ENCODE measurements at regions not wholly inside any gene's neighbourhood (a gene's known extent, or its start where the extent isn't known, plus 50 kb on each side); places are given as distances from the start of the nearest gene placed in this dataset.

DNA sequence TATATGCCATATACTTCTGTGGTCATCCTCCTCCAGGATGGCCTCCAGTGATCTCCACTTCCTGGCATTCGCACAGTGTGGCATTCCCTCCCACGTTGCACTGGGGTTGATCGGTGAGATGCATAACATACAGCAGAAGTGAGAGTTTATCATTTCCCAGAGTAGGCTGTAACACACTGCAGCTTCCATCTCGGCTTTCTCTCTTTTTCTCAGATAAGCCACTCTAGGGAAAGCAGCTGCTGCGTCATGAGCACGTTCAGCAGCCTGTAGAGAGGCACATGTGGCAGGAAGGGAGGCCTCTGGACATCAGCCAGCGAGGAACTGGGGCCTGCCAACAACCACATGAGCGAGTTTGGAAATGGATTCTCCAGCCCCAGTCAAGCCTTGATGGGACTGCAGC lies 807.1 kb downstream of the DIAPH3 start:
- Histone ChIP-seq H3K4me1 (no peaks in the 10 kb centered on the region), H3K9me3 (no peaks in the 10 kb centered on the region), H3K36me3 (no peaks in the 10 kb centered on the region), H3K27ac (no peak overlapping the region), H3K27me3 (no peaks in the 10 kb centered on the region), H3K4me3 (no peak overlapping the region)
- peak in 1 of 3 donors; percentile 51 for DNase-seq
- TF ChIP-seq POLR2A (IDR thresholded peaks at IDR 0.05): no peak

DNA sequence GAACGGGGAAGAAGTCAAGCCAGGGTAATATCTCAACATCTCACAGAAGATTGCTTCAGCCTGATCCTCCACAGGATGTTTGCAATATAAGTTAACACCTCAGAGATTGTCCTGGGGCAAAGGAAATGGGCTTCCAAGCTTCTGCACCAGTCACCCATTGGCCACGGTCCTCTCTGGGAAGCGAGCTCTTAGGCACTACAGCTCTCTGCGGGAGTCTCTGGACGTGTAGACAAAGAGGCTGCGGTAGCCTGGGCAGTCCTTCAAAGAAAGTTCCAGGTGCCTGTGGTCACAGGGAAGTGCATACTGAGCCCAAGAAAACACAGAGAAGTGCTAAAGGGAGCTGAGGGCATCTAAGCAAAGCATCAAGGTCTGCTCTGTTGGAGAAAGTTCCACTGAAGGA lies 805.7 kb downstream of the DIAPH3 start:
- Histone ChIP-seq H3K36me3 (no peaks in the 10 kb centered on the region), H3K9me3 (no peaks in the 10 kb centered on the region), H3K27me3 (no peaks in the 10 kb centered on the region), H3K27ac (no peak overlapping the region), H3K4me1 (no peaks in the 10 kb centered on the region), H3K4me3 (no peak overlapping the region)
- no peak for TF ChIP-seq POLR2A (IDR thresholded peaks at IDR 0.05)
- TF ChIP-seq, protein P1, sequence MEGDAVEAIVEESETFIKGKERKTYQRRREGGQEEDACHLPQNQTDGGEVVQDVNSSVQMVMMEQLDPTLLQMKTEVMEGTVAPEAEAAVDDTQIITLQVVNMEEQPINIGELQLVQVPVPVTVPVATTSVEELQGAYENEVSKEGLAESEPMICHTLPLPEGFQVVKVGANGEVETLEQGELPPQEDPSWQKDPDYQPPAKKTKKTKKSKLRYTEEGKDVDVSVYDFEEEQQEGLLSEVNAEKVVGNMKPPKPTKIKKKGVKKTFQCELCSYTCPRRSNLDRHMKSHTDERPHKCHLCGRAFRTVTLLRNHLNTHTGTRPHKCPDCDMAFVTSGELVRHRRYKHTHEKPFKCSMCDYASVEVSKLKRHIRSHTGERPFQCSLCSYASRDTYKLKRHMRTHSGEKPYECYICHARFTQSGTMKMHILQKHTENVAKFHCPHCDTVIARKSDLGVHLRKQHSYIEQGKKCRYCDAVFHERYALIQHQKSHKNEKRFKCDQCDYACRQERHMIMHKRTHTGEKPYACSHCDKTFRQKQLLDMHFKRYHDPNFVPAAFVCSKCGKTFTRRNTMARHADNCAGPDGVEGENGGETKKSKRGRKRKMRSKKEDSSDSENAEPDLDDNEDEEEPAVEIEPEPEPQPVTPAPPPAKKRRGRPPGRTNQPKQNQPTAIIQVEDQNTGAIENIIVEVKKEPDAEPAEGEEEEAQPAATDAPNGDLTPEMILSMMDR (IDR thresholded peaks at IDR 0.05): no peak
- DNase-seq: no peak

DNA sequence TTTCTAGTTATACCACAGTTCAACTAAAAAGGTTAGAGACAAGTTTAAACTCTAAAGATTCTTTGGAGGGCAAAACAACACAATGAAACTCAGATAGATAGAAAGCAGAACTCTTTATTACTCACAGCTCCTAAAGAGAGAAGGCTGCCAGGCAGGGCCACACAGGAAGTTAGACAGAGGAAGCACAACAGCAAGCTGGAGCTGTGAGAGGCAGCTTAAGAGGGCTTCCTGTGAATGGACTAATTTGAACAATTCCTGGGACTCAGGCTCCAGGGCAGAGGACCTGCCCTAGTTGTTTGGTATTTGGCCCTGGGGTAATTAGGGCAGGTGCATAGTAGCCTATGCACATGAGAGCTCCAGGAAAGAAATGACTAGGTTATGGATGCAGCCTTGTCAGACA lies 803.6 kb downstream of the DIAPH3 start:
- Histone ChIP-seq H3K27ac (peak overlapping the region in 1 of 4 donors; percentile 5), H3K4me3 (no peak overlapping the region), H3K36me3 (no peaks in the 10 kb centered on the region), H3K9me3 (no peaks in the 10 kb centered on the region), H3K27me3 (no peaks in the 10 kb centered on the region), H3K4me1 (no peaks in the 10 kb centered on the region)
- TF ChIP-seq POLR2A (IDR thresholded peaks at IDR 0.05): no peak
- TF ChIP-seq, protein P1 (IDR thresholded peaks at IDR 0.05): no peak
- DNase-seq: no peak

DNA sequence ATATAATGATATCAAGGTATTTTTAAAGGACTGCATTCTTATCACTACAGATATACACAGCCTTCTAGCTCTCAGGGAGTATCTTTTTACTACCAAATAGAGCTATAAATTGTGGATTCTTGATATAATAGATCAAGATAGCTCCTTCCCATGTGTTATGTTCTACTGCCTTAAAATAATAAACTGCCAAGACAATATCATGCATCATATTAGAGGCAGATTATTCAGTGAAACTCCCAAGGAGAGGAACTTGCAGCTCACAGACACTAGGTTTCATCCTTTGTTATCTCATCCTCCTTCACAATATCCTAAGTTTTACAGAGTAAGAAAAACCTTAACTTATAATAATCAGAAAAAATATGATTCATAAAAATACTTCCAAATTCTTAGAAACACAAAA lies 802.8 kb downstream of the DIAPH3 start:
- TF ChIP-seq, protein P1 (IDR thresholded peaks at IDR 0.05): no peak
- no peak for TF ChIP-seq POLR2A (IDR thresholded peaks at IDR 0.05)
- H3K27me3 ChIP-seq: no peaks in the 10 kb centered on the region
- no peaks in the 10 kb centered on the region for H3K9me3 ChIP-seq
- H3K36me3 ChIP-seq: no peaks in the 10 kb centered on the region
- H3K4me3 ChIP-seq: no peak overlapping the region
- no peak overlapping the region for H3K27ac ChIP-seq
- H3K4me1 ChIP-seq: no peaks in the 10 kb centered on the region
- DNase-seq: no peak

DNA sequence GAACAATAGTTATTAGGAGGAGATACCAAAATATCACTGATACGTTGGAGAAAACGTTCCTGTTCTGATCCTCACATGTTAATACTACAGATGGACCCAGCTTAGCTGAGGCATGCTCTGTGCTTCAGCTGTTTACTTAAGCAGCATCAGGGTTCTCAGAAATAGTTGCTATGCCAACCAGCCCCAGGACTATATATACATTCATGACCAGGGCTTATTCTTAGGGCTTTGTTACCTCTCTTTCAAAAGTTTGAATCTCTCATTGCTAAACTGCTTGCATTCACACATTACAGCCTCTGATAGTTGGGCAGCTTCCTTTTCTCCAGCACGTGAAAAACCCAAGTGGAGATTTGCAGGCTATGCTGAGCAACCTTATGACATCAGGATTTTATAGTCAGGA lies 800.4 kb downstream of the DIAPH3 start:
- TF ChIP-seq, protein P1 (IDR thresholded peaks at IDR 0.05): no peak
- no peak for TF ChIP-seq POLR2A (IDR thresholded peaks at IDR 0.05)
- Histone ChIP-seq H3K4me3 (no peak overlapping the region), H3K9me3 (no peaks in the 10 kb centered on the region), H3K4me1 (no peaks in the 10 kb centered on the region), H3K27me3 (no peaks in the 10 kb centered on the region), H3K27ac (no peak overlapping the region), H3K36me3 (no peaks in the 10 kb centered on the region)
- no peak for DNase-seq

DNA sequence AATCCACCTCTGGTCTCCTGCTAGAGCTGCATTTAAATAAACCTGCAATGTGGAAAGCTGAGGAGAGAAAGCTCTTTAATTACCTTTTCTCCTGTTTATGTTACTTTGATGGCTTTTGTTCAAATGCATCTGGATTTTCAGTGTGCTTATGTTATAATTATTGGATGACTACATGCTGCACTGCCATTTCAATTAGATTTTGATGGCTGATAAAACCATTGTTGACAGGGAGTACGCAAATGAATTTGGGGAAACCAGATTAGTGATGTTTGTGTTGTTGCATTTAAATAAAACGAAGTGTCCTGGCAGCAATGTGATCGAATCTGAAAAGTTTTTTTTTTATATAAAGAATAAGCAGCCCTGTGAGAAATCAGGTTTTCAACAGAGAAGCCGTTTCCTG lies 799.8 kb downstream of the DIAPH3 start:
- Histone ChIP-seq H3K36me3 (no peaks in the 10 kb centered on the region), H3K9me3 (no peaks in the 10 kb centered on the region), H3K4me3 (no peak overlapping the region), H3K27ac (no peak overlapping the region), H3K4me1 (no peaks in the 10 kb centered on the region), H3K27me3 (no peaks in the 10 kb centered on the region)
- TF ChIP-seq, protein P1 (IDR thresholded peaks at IDR 0.05): no peak
- no peak for TF ChIP-seq POLR2A (IDR thresholded peaks at IDR 0.05)
- no peak for DNase-seq

Measured in Peyer's patch (tissue), 4 donors.